Upper lobe of left lung (tissue), 6 donors: ENCODE measurements at regions not wholly inside any gene's neighbourhood (a gene's known extent, or its start where the extent isn't known, plus 50 kb on each side); places are given as distances from the start of the nearest gene placed in this dataset.
"Not testable (repeated sequence)": the region's sequence is repeated elsewhere in the genome, so short reads cannot be mapped to it uniquely, and the experiment has no call there.

ENCODE experiments used
- ATAC-seq, 2 donors: fragments of 200-7000 bp; cut with Tn5 transposase; one replicate each; pipeline ENCODE4 v1.9.1; 2022; ENCODE audit warnings: mild to moderate bottlenecking in 2 of 2, moderate library complexity in 2 of 2; ENCODE audit not compliant: low FRiP score in 2 of 2
- DNase-seq, 2 donors: peaks; one replicate each; pipeline ENCODE4 v3.0.0-alpha.2; 2019 to 2020
- H3K27ac ChIP-seq, 4 donors: fragments of 200-600 bp; sonication (generic); one replicate each; pipeline ENCODE4 v1.5.1; 2016 to 2019
- H3K27me3 ChIP-seq, 4 donors: fragments of 200-600 bp; sonication (generic); one replicate each; pipeline ENCODE4 v1.5.1; 2017 to 2019
- H3K36me3 ChIP-seq, 4 donors: fragments of 200-600 bp; sonication (generic); one replicate each; pipeline ENCODE4 v1.5.1; 2016 to 2019
- H3K4me1 ChIP-seq, 4 donors: fragments of 200-600 bp; sonication (generic); one replicate each; pipeline ENCODE4 v1.5.1; 2018 to 2019
- H3K4me3 ChIP-seq, 4 donors: fragments of 200-600 bp; sonication (generic); one replicate each; pipeline ENCODE4 v1.5.1; 2017 to 2019; ENCODE audit warnings: mild to moderate bottlenecking in 2 of 4, moderate library complexity in 1 of 4
- H3K9me3 ChIP-seq, 4 donors: fragments of 200-600 bp; sonication (generic); one replicate each; pipeline ENCODE4 v1.5.1; 2018 to 2019
- CTCF ChIP-seq, 6 experiments: fragments of 450-650 bp in 4 of 6; fragments of 200-600 bp in 2 of 6; sonication (generic) in 2 of 6; IDR thresholded peaks; one replicate each; pipeline ENCODE4 v1.5.1; 2016 to 2019; ENCODE audit warnings: antibody characterized with exemption in 6 of 6
- EP300 ChIP-seq, 4 donors: sonication (generic); formaldehyde crosslinking; IDR thresholded peaks; one replicate each; pipeline ENCODE4 v1.5.1; 2017; ENCODE audit warnings: antibody characterized with exemption in 4 of 4, control low read depth in 2 of 4
- POLR2A ChIP-seq, 4 donors: fragments of 450-650 bp; IDR thresholded peaks; one replicate each; pipeline ENCODE4 v1.5.1; 2016 to 2017; ENCODE audit warnings: antibody characterized with exemption in 4 of 4, mild to moderate bottlenecking in 2 of 4
- POLR2AphosphoS5 ChIP-seq, 2 donors: sonication (generic); formaldehyde crosslinking; IDR thresholded peaks; one replicate each; pipeline ENCODE4 v1.5.1; 2017; ENCODE audit warnings: antibody characterized with exemption in 2 of 2
- WGBS, 2 donors: methylation state at CpG; one replicate each; pipeline ENCODE4 v1.1.5; 2017 to 2018; 5-methylcytosine and 5-hydroxymethylcytosine counted together
- donor health status: DM: no; HTN: no; CAD: no; lungs with moderate emphysema.
- donor health status: DM: no; HTN: yes; CAD: no; lungs with severe emphysema.

- H3K27ac ChIP-seq = no peak overlapping the region
- H3K9me3 ChIP-seq = no peaks in the 10 kb centered on the region
- no peak for TF ChIP-seq EP300 (IDR thresholded peaks at IDR 0.05)
- TF ChIP-seq POLR2AphosphoS5 (IDR thresholded peaks at IDR 0.05) = no peak
- TF ChIP-seq CTCF (IDR thresholded peaks at IDR 0.05) = no peak
- no peak for TF ChIP-seq POLR2A (IDR thresholded peaks at IDR 0.05)
- ATAC-seq = no peak
- no peak for DNase-seq
- H3K4me1 ChIP-seq = no peaks in the 10 kb centered on the region
- WGBS, 2 donors = 95 to 97% methylated on average over 4 of the region's 4 CpGs
- no peak overlapping the region for H3K4me3 ChIP-seq
- H3K27me3 ChIP-seq = no peaks in the 10 kb centered on the region
- no peaks in the 10 kb centered on the region for H3K36me3 ChIP-seq
Measured at GRCh38 chr13:99671746-99672145, 170.5 kb downstream of the TM9SF2 start.

GRCh38 chr13:99669096-99669495 is 167.8 kb downstream of the TM9SF2 start:
- WGBS, 2 donors = 87 to 89% methylated on average over 8 of the region's 8 CpGs
- H3K4me1 ChIP-seq = not testable (repeated sequence)

GRCh38 chr13:99666146-99666805 is 165.0 kb downstream of the TM9SF2 start:
- no peaks in the 10 kb centered on the region for H3K36me3 ChIP-seq
- H3K27me3 ChIP-seq = no peaks in the 10 kb centered on the region
- H3K4me1 ChIP-seq = no peaks in the 10 kb centered on the region
- WGBS, 2 donors = 89 to 91% methylated on average over 8 of the region's 8 CpGs
- H3K9me3 ChIP-seq = no peaks in the 10 kb centered on the region
- H3K4me3 ChIP-seq = no peak overlapping the region
- no peak for ATAC-seq
- DNase-seq = no peak
- no peak overlapping the region for H3K27ac ChIP-seq
- TF ChIP-seq CTCF (IDR thresholded peaks at IDR 0.05) (no peak), POLR2AphosphoS5 (IDR thresholded peaks at IDR 0.05) (no peak), POLR2A (IDR thresholded peaks at IDR 0.05) (no peak), EP300 (IDR thresholded peaks at IDR 0.05) (no peak)

More at GRCh38 chr13:99669096-99669495, 167.8 kb downstream of the TM9SF2 start:
- DNase-seq, ATAC-seq, H3K27ac ChIP-seq, H3K27me3 ChIP-seq, H3K36me3 ChIP-seq, H3K9me3 ChIP-seq, H3K4me3 ChIP-seq: not testable (repeated sequence)

- no peak for DNase-seq
- no peaks in the 10 kb centered on the region for H3K36me3 ChIP-seq
- TF ChIP-seq CTCF (IDR thresholded peaks at IDR 0.05) (no peak), POLR2A (IDR thresholded peaks at IDR 0.05) (no peak), POLR2AphosphoS5 (IDR thresholded peaks at IDR 0.05) (no peak), EP300 (IDR thresholded peaks at IDR 0.05) (no peak)
- H3K27ac ChIP-seq = no peak overlapping the region
- H3K9me3 ChIP-seq = no peaks in the 10 kb centered on the region
- no peak overlapping the region for H3K4me3 ChIP-seq
- no peaks in the 10 kb centered on the region for H3K27me3 ChIP-seq
- WGBS, 2 donors = 93 to 95% methylated on average over 9 of the region's 9 CpGs
- no peaks in the 10 kb centered on the region for H3K4me1 ChIP-seq
- no peak for ATAC-seq
Measured at GRCh38 chr13:99665711-99666110, 164.4 kb downstream of the TM9SF2 start.

GRCh38 chr13:99663908-99664307 is 162.6 kb downstream of the TM9SF2 start:
- Histone ChIP-seq H3K36me3 (no peaks in the 10 kb centered on the region), H3K4me3 (no peak overlapping the region), H3K4me1 (peaks cover 0 to 3% (median under 1%) of the 10 kb centered on the region in 4 donors), H3K27me3 (no peaks in the 10 kb centered on the region), H3K9me3 (no peaks in the 10 kb centered on the region), H3K27ac (no peak overlapping the region)
- ATAC-seq (no peak), DNase-seq (no peak)
- 96% methylated on average over 2 of the region's 2 CpGs for WGBS, 2 donors
- no peak for TF ChIP-seq CTCF (IDR thresholded peaks at IDR 0.05)
- TF ChIP-seq POLR2A (IDR thresholded peaks at IDR 0.05) = no peak
- no peak for TF ChIP-seq EP300 (IDR thresholded peaks at IDR 0.05)
